ENCODE measurements at regions not wholly inside any gene's neighbourhood (a gene's known extent, or its start where the extent isn't known, plus 50 kb on each side); places are given as distances from the start of the nearest gene placed in this dataset.

DNA sequence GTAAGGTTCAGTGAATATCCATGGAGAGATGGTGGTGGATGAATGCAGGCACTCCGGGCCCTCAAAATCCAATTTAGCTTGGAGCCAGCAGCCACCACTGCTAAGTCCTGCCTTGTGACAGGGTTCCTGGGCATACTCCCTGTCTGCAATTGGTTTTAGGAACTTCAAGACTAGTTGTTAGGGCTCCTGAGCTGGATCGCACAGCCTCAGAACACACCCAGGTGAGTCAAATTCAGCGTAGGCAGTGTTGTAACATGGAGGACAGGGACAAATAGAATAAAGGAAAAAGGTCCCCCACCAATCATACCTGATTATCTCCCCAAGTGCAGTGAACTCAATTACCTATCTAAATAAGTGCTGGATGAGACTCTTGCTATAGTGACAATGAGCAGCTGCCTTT lies 74.6 kb downstream of the PERP start:
- Mint-ChIP-seq H3K4me1 (ENCODE audit: low read depth) (peaks cover 3% of the 10 kb centered on the region), H3K27ac (no peak overlapping the region), H3K36me3 (ENCODE audit: insufficient read depth) (no peaks in the 10 kb centered on the region), H3K27me3 (no peaks in the 10 kb centered on the region), H3K4me3 (ENCODE audit: low read depth) (no peak overlapping the region), H3K9me3 (ENCODE audit: low read depth) (no peaks in the 10 kb centered on the region)
- DNase-seq (ENCODE audit: low spot score, unreplicated experiment) = no peak
- no peak for TF ChIP-seq CTCF (IDR thresholded peaks at IDR 0.05; ENCODE audit: unreplicated experiment)

GRCh38 chr6:138034229-138034628 lies 73.0 kb downstream of the PERP start:
- no peak overlapping the region for H3K27ac Mint-ChIP-seq
- peaks cover 3% of the 10 kb centered on the region for H3K4me1 Mint-ChIP-seq (ENCODE audit: low read depth)
- TF ChIP-seq CTCF (IDR thresholded peaks at IDR 0.05; ENCODE audit: unreplicated experiment) = no peak
- H3K4me3 Mint-ChIP-seq (ENCODE audit: low read depth) = no peak overlapping the region
- no peaks in the 10 kb centered on the region for H3K36me3 Mint-ChIP-seq (ENCODE audit: insufficient read depth)
- H3K27me3 Mint-ChIP-seq = no peaks in the 10 kb centered on the region
- H3K9me3 Mint-ChIP-seq (ENCODE audit: low read depth) = no peaks in the 10 kb centered on the region
- no peak for DNase-seq (ENCODE audit: low spot score, unreplicated experiment)

DNA sequence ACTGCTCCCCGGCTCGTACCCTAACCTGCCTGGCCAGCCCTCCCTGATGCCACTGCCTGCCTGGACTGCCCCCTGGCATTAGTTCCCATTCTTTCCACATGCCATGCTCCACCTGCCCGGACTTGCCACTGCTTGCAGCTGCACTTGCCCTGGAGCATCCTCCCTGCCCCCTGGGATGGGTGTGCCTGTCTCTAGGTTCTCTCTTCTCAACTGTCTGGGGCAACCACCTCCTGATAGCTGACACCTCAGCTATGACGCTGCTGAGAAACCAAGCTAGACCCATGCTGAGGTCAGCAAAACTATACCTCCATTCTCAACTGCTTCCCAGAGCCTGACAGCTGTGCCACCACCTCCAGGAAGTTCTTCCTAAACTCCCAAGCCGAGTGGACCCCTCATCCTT lies 72.1 kb downstream of the PERP start:
- Mint-ChIP-seq H3K4me1 (ENCODE audit: low read depth) (peaks cover 3% of the 10 kb centered on the region), H3K27me3 (no peaks in the 10 kb centered on the region), H3K4me3 (ENCODE audit: low read depth) (no peak overlapping the region), H3K9me3 (ENCODE audit: low read depth) (no peaks in the 10 kb centered on the region), H3K36me3 (ENCODE audit: insufficient read depth) (no peaks in the 10 kb centered on the region), H3K27ac (no peak overlapping the region)
- DNase-seq (ENCODE audit: low spot score, unreplicated experiment) = no peak
- TF ChIP-seq CTCF (IDR thresholded peaks at IDR 0.05; ENCODE audit: unreplicated experiment) = no peak

DNA sequence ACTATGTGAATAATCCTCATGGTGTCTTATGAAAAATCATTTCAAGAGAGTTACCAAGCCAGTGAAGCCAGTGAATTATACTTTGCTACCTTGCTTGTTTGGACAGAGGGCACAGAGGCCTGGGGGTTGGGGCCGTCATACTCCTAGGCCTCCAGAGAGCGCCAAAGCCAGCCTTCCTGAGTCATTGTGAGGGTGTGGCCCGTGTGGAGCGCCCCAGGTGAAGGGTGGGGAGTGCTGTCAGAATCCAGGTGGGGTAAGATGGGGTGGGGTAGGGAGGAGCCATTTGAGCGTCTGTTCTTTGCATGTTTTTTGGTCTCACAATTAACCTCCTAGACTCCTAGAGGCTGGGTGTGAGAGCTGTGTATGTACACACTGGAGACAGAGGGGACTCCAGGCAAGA lies 71.1 kb downstream of the PERP start:
- Mint-ChIP-seq H3K4me1 (ENCODE audit: low read depth) (peaks cover 3% of the 10 kb centered on the region), H3K9me3 (ENCODE audit: low read depth) (no peaks in the 10 kb centered on the region), H3K27me3 (no peaks in the 10 kb centered on the region), H3K36me3 (ENCODE audit: insufficient read depth) (no peaks in the 10 kb centered on the region), H3K27ac (no peak overlapping the region), H3K4me3 (ENCODE audit: low read depth) (no peak overlapping the region)
- TF ChIP-seq CTCF (IDR thresholded peaks at IDR 0.05; ENCODE audit: unreplicated experiment) = no peak
- no peak for DNase-seq (ENCODE audit: low spot score, unreplicated experiment)

- TF ChIP-seq CTCF (IDR thresholded peaks at IDR 0.05; ENCODE audit: unreplicated experiment) = no peak
- H3K27ac Mint-ChIP-seq = no peak overlapping the region
These were observed 70.2 kb downstream of the PERP start for GRCh38 chr6:138037009-138037504.

More at GRCh38 chr6:138037009-138037504, 70.2 kb downstream of the PERP start:
- no peaks in the 10 kb centered on the region for H3K9me3 Mint-ChIP-seq (ENCODE audit: low read depth)
- H3K4me1 Mint-ChIP-seq (ENCODE audit: low read depth) = peaks cover 3% of the 10 kb centered on the region
- no peaks in the 10 kb centered on the region for H3K27me3 Mint-ChIP-seq
- no peak overlapping the region for H3K4me3 Mint-ChIP-seq (ENCODE audit: low read depth)
- no peak for DNase-seq (ENCODE audit: low spot score, unreplicated experiment)
- H3K36me3 Mint-ChIP-seq (ENCODE audit: insufficient read depth) = no peaks in the 10 kb centered on the region

Measured in progenitor cell of endocrine pancreas (in vitro differentiated cells).